IMR-90 (cell line): ENCODE measurements at regions not wholly inside any gene's neighbourhood (a gene's known extent, or its start where the extent isn't known, plus 50 kb on each side); places are given as distances from the start of the nearest gene placed in this dataset.

Experiments used
- ATAC-seq: fragments of 200-7000 bp; cut with Tn5 transposase; 2 replicates; pipeline ENCODE4 v1.9.1; 2020; ENCODE audit warnings: low read depth, mild to moderate bottlenecking, moderate library complexity
- BruUV-seq: library from RNA; stranded (reverse); fragments of 400-500 nt; replicated peaks from 2 replicates; lab custom pipeline; 2021; lab: Mats Ljungman, UMichigan
- CTCF ChIA-PET: fragments of 300-600 bp; formaldehyde crosslinking; extraction: SDS; loops from one replicate; lab custom pipeline; 2021; ENCODE audit warnings: antibody characterized with exemption; lab: Yijun Ruan, JAX
- POLR2A ChIA-PET: fragments of 300-600 bp; sonication (Branson Sonifier 250); formaldehyde crosslinking; loops from one replicate; lab custom pipeline; 2022; ENCODE audit warnings: antibody characterized with exemption; ENCODE audit not compliant: unreplicated experiment; lab: Charles Lee
- DNase-seq: peaks from one replicate; pipeline ENCODE4 v3.0.0; 2013
- H2AFZ ChIP-seq: replicated peaks from 2 replicates; pipeline ENCODE3; 2013; ENCODE audit warnings: low read length, mild to moderate bottlenecking; ENCODE audit not compliant: poor library complexity
- H2AK5ac ChIP-seq: 2 replicates; pipeline ENCODE4 v1.6.1; 2013; ENCODE audit warnings: low read depth, low read length, inconsistent platforms
- H2AK9ac ChIP-seq: replicated peaks from 2 replicates; pipeline ENCODE3; 2013; ENCODE audit warnings: mild to moderate bottlenecking, low read depth, low read length, moderate library complexity; ENCODE audit not compliant: poor library complexity
- H2BK120ac ChIP-seq: 2 replicates; pipeline ENCODE4 v1.6.1; 2013; ENCODE audit warnings: low read depth, low read length, inconsistent platforms
- H2BK15ac ChIP-seq: 3 replicates; pipeline ENCODE4 v1.6.1; 2013; ENCODE audit warnings: low read depth, low read length, inconsistent platforms
- H2BK20ac ChIP-seq: 2 replicates; pipeline ENCODE4 v1.6.1; 2013; ENCODE audit warnings: low read depth, mild to moderate bottlenecking, inconsistent platforms, low read length, moderate library complexity
- H2BK5ac ChIP-seq: 2 replicates; pipeline ENCODE4 v1.6.1; 2013; ENCODE audit warnings: mild to moderate bottlenecking, low read depth, low read length, inconsistent platforms; ENCODE audit not compliant: poor library complexity, severe bottlenecking
- H3K14ac ChIP-seq: replicated peaks from 2 replicates; pipeline ENCODE4 v1.6.1; 2013; ENCODE audit warnings: low read depth, low read length, inconsistent platforms
- H3K18ac ChIP-seq: 2 replicates; pipeline ENCODE4 v1.6.1; 2013; ENCODE audit warnings: low read depth, low read length, control low read depth
- H3K23ac ChIP-seq: 2 replicates; pipeline ENCODE4 v1.6.1; 2013; ENCODE audit warnings: low read depth, low read length, inconsistent platforms
- H3K27ac ChIP-seq: 2 replicates; pipeline ENCODE4 v1.5.1; 2013; ENCODE audit warnings: mild to moderate bottlenecking, control low read depth, low read length; ENCODE audit not compliant: insufficient read depth
- H3K27me3 ChIP-seq: 2 replicates; pipeline ENCODE4 v1.6.1; 2013; ENCODE audit warnings: low read length; ENCODE audit not compliant: control insufficient read depth, insufficient read depth
- H3K36me3 ChIP-seq: 2 replicates; pipeline ENCODE4 v1.6.1; 2013; ENCODE audit warnings: low read length, mixed read lengths; ENCODE audit not compliant: control insufficient read depth, insufficient read depth
- H3K4ac ChIP-seq: 2 replicates; pipeline ENCODE4 v1.6.1; 2013; ENCODE audit warnings: low read depth, low read length, inconsistent platforms
- H3K4me1 ChIP-seq: 2 replicates; pipeline ENCODE4 v1.6.1; 2013; ENCODE audit warnings: low read length, mixed read lengths; ENCODE audit not compliant: control insufficient read depth, insufficient read depth
- H3K4me2 ChIP-seq: 2 replicates; pipeline ENCODE4 v1.6.1; 2013; ENCODE audit warnings: low read depth, mild to moderate bottlenecking, control low read depth, low read length, moderate library complexity
- H3K4me3 ChIP-seq: 2 replicates; pipeline ENCODE4 v1.5.1; 2013; ENCODE audit warnings: low read depth, mild to moderate bottlenecking, control low read depth, low read length, moderate library complexity; ENCODE audit not compliant: insufficient read depth
- H3K56ac ChIP-seq: 2 replicates; pipeline ENCODE4 v1.6.1; 2013; ENCODE audit warnings: low read length, inconsistent platforms; ENCODE audit not compliant: insufficient read depth; ENCODE audit errors: extremely low read depth
- H3K79me1 ChIP-seq, 2 experiments: 2 replicates each; pipeline ENCODE4 v1.6.1; 2013; ENCODE audit warnings: low read length in 2 of 2, inconsistent platforms in 1 of 2, low read depth in 1 of 2
- H3K9ac ChIP-seq: 2 replicates; pipeline ENCODE4 v1.6.1; 2013; ENCODE audit warnings: low read depth, low read length, control low read depth
- H3K9me1 ChIP-seq: 2 replicates; pipeline ENCODE4 v1.6.1; 2013; ENCODE audit warnings: low read length, inconsistent platforms; ENCODE audit not compliant: insufficient read depth
- H3K9me3 ChIP-seq: 2 replicates; pipeline ENCODE4 v1.6.1; 2013; ENCODE audit warnings: low read length; ENCODE audit not compliant: control insufficient read depth, insufficient read depth
- H4K20me1 ChIP-seq: 2 replicates; pipeline ENCODE4 v1.6.1; 2013; ENCODE audit warnings: low read length, inconsistent platforms; ENCODE audit not compliant: insufficient read depth
- H4K5ac ChIP-seq: 2 replicates; pipeline ENCODE4 v1.6.1; 2013; ENCODE audit warnings: mild to moderate bottlenecking, low read depth, low read length, control low read depth
- H4K8ac ChIP-seq, 2 experiments: 2 replicates each; pipeline ENCODE4 v1.6.1; 2013; ENCODE audit warnings: low read depth in 2 of 2, low read length in 2 of 2, control low read depth in 1 of 2, inconsistent platforms in 1 of 2
- H4K91ac ChIP-seq: 2 replicates; pipeline ENCODE4 v1.6.1; 2013; ENCODE audit warnings: low read depth, low read length, inconsistent platforms; ENCODE audit not compliant: insufficient read depth
- BHLHE40 ChIP-seq: fragments of 150-350 bp; IDR thresholded peaks from 2 replicates; pipeline ENCODE4 v1.6.1; 2016; ENCODE audit warnings: mild to moderate bottlenecking, low read depth, low read length
- CEBPB ChIP-seq: IDR thresholded peaks from 2 replicates; pipeline ENCODE4 v1.6.1; 2012; ENCODE audit warnings: low read depth, low read length, improper control_type of control experiment
- CHD1 ChIP-seq: IDR thresholded peaks from 2 replicates; pipeline ENCODE4 v1.6.1; 2012; ENCODE audit warnings: low read depth, low read length, improper control_type of control experiment
- CTCF ChIP-seq: conservative IDR thresholded peaks from 2 replicates; pipeline ENCODE4 v1.5.1; 2012; ENCODE audit warnings: mild to moderate bottlenecking, low read depth, low read length, improper control_type of control experiment
- FOS ChIP-seq: fragments of 150-350 bp; IDR thresholded peaks from 2 replicates; pipeline ENCODE4 v1.6.1; 2016; ENCODE audit warnings: low read depth, low read length
- MAZ ChIP-seq: IDR thresholded peaks from 2 replicates; pipeline ENCODE4 v1.6.1; 2012; ENCODE audit warnings: low read depth, mild to moderate bottlenecking, low read length, improper control_type of control experiment, moderate library complexity, borderline replicate concordance
- MXI1 ChIP-seq: IDR thresholded peaks from 2 replicates; pipeline ENCODE4 v1.6.1; 2012; ENCODE audit warnings: low read depth, mild to moderate bottlenecking, low read length, moderate library complexity, borderline replicate concordance
- NFE2L2 ChIP-seq: fragments of 150-350 bp; IDR thresholded peaks from 2 replicates; pipeline ENCODE4 v1.6.1; 2016; ENCODE audit warnings: low read depth, mild to moderate bottlenecking, low read length
- POLR2A ChIP-seq: IDR thresholded peaks from 2 replicates; pipeline ENCODE4 v1.6.1; 2012; ENCODE audit warnings: mild to moderate bottlenecking, low read depth, low read length
- RAD21 ChIP-seq: IDR thresholded peaks from 2 replicates; pipeline ENCODE4 v1.6.1; 2012; ENCODE audit warnings: low read length, improper control_type of control experiment
- RFX5 ChIP-seq: IDR thresholded peaks from 2 replicates; pipeline ENCODE4 v1.8.0; 2012; ENCODE audit warnings: low read depth, mild to moderate bottlenecking, low read length, moderate library complexity
- SMC3 ChIP-seq: fragments of 150-350 bp; IDR thresholded peaks from 2 replicates; pipeline ENCODE4 v1.6.1; 2016; ENCODE audit warnings: low read depth, mild to moderate bottlenecking, antibody characterized with exemption, low read length, moderate library complexity
- WGBS, 2 experiments: methylation state at CpG; one replicate each; pipeline versions ENCODE4 v1.1.5 to v1.1.7; 2013; ENCODE audit warnings: missing lambda C conversion rate in 2 of 2; ENCODE audit not compliant: insufficient read length in 1 of 2; ENCODE audit errors: extremely low coverage in 2 of 2; 5-methylcytosine and 5-hydroxymethylcytosine counted together
- dilution Hi-C: fragments of 300-500 bp; cut with HindIII; formaldehyde crosslinking; loops from one replicate; pipeline ENCODE4 v1.14.3; 2018; ENCODE audit warnings: low sequenced_read_pairs; ENCODE audit not compliant: unreplicated experiment
- in situ Hi-C: fragments of 300-500 bp; cut with MboI; formaldehyde crosslinking; loops from 3 replicates; pipeline ENCODE4 v1.14.3; 2019; ENCODE audit warnings: low sequenced_read_pairs, inconsistent platforms, mixed read lengths
- intact Hi-C: fragments of 100-400 bp; cut with micrococcal nuclease; formaldehyde crosslinking; loops from 2 replicates; pipeline ENCODE4 v1.10.0; 2022
- TF ChIP-seq, protein P1 (sequence below): fragments of 150-350 bp; IDR thresholded peaks from 2 replicates; pipeline ENCODE4 v1.6.1; 2016; ENCODE audit warnings: low read depth, mild to moderate bottlenecking, low read length, moderate library complexity, borderline replicate concordance

DNA sequence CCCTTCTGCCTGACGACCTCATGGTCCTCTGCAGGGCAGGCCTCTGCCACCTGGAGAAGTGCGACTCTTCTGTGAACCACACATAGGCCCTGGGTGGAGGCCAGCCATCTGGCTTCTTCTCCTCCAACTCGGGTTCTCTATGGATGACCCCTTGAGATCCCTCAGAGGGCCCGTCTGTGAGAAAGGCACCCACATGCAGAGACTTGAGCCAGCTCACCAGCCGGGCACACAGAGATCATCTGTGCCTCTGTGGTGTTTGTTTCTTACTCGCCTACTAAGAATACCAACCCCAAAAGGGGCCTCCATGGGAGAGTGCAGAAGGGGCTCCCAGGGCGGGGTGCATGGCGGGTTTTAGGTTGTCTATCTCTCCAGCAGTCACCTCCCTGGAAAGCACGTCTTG, 176.5 kb upstream of the SALL3 start:
- Histone ChIP-seq H3K27me3 (no peaks in the 10 kb centered on the region), H3K27ac (no peak overlapping the region), H3K9me1 (no peaks in the 10 kb centered on the region), H3K4ac (no peak overlapping the region), H3K79me1 (no peaks in the 10 kb centered on the region), H2BK120ac (no peak overlapping the region), H3K4me1 (no peaks in the 10 kb centered on the region), H3K4me2 (no peak overlapping the region), H3K18ac (no peak overlapping the region), H2AK9ac (no peak overlapping the region), H3K56ac (no peak overlapping the region), H4K91ac (no peak overlapping the region), H3K4me3 (no peak overlapping the region), H3K23ac (no peak overlapping the region), H2BK5ac (no peak overlapping the region), H4K20me1 (no peaks in the 10 kb centered on the region), H2BK20ac (no peak overlapping the region), H3K14ac (no peak overlapping the region), H2BK15ac (no peak overlapping the region), H4K5ac (no peak overlapping the region), H3K9ac (no peak overlapping the region), H3K36me3 (no peaks in the 10 kb centered on the region), H4K8ac (no peak overlapping the region), H2AFZ (no peak overlapping the region), H3K9me3 (peaks cover 64% of the 10 kb centered on the region), H2AK5ac (no peak overlapping the region)
- ChIA-PET CTCF (no interaction called here), POLR2A (no interaction called here)
- dilution Hi-C loops (no loop called here), in situ Hi-C loops (no loop called here), intact Hi-C loops (no loop called here)
- DNase-seq (no peak), ATAC-seq (no peak)
- 38% methylated on average over 2 of the region's 9 CpGs; no CpG with 5 or more reads in 1 of the 2 experiments for WGBS, 2 experiments
- no TSS peak for BruUV-seq
- TF ChIP-seq, protein P1, sequence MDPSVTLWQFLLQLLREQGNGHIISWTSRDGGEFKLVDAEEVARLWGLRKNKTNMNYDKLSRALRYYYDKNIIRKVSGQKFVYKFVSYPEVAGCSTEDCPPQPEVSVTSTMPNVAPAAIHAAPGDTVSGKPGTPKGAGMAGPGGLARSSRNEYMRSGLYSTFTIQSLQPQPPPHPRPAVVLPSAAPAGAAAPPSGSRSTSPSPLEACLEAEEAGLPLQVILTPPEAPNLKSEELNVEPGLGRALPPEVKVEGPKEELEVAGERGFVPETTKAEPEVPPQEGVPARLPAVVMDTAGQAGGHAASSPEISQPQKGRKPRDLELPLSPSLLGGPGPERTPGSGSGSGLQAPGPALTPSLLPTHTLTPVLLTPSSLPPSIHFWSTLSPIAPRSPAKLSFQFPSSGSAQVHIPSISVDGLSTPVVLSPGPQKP: no peak
- no peak for TF ChIP-seq FOS
- TF ChIP-seq RFX5: no peak
- TF ChIP-seq SMC3: no peak
- TF ChIP-seq RAD21: no peak
- no peak for TF ChIP-seq POLR2A
- TF ChIP-seq BHLHE40: no peak
- TF ChIP-seq MAZ: no peak
- TF ChIP-seq CTCF: no peak
- no peak for TF ChIP-seq CEBPB
- no peak for TF ChIP-seq MXI1
- TF ChIP-seq NFE2L2: no peak
- no peak for TF ChIP-seq CHD1
